Fibroblast of mammary gland (primary cell): ENCODE measurements at regions not wholly inside any gene's neighbourhood (a gene's known extent, or its start where the extent isn't known, plus 50 kb on each side); places are given as distances from the start of the nearest gene placed in this dataset.

Experiments
- DNase-seq: peaks from one replicate; pipeline ENCODE4 v3.0.0-alpha.2; 2010; ENCODE audit warnings: low read depth
- H3K4me3 ChIP-seq: 2 replicates; pipeline ENCODE4 v1.5.1; 2011; ENCODE audit warnings: low read depth, mild to moderate bottlenecking, low read length, moderate library complexity; ENCODE audit not compliant: control insufficient read depth
- TF ChIP-seq, protein P1 (sequence below): conservative IDR thresholded peaks from 2 replicates; pipeline ENCODE4 v1.5.1; 2011; ENCODE audit warnings: low read depth, low read length, inconsistent platforms; ENCODE audit not compliant: control insufficient read depth, insufficient read depth

DNA sequence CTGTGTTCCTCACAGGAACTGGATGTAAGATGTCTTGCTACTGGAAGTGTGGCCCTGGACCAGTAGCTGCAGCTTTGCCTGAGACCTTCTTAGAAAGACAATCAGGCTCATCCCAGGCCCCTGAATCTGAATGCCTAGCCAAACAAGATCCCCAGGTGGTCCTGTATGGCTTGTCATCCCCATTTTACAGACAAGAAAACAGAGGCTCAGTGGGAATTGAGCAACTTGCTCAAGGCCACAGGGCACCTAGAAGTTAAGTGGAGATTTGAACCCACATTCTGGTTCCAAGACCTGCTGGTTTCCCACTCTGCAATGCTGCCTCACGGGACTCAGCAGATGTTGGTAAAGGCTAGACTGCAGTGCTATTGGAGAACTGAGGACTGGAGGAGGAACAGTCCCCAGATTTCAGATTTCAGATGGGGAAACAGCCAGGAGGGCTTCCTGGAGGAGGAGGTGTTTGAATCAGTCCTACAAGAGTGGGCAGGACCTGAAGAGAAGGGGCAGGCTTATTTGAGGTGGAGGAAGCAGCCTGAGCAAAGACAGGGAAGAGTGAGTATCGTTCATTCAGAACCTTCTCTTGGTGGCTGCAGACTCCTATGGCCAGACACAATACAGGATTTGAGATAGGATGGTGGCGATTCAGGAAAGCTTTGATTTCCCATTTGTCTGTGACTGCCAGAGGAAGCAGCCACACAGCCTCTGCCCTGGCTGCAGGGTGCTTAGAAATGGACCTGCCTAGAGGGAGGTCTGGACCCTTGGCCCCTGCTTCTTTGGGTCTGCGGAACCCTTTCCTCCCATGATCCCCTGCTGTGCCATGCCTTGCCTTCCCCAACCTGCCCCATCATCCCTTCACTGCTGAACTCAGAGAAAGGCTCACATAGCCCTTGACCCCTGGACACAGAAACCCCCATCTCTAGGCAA lies 233.4 kb upstream of the NLRP1 start:
- TF ChIP-seq, protein P1, sequence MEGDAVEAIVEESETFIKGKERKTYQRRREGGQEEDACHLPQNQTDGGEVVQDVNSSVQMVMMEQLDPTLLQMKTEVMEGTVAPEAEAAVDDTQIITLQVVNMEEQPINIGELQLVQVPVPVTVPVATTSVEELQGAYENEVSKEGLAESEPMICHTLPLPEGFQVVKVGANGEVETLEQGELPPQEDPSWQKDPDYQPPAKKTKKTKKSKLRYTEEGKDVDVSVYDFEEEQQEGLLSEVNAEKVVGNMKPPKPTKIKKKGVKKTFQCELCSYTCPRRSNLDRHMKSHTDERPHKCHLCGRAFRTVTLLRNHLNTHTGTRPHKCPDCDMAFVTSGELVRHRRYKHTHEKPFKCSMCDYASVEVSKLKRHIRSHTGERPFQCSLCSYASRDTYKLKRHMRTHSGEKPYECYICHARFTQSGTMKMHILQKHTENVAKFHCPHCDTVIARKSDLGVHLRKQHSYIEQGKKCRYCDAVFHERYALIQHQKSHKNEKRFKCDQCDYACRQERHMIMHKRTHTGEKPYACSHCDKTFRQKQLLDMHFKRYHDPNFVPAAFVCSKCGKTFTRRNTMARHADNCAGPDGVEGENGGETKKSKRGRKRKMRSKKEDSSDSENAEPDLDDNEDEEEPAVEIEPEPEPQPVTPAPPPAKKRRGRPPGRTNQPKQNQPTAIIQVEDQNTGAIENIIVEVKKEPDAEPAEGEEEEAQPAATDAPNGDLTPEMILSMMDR: no peak
- DNase-seq: no peak
- no peak overlapping the region for H3K4me3 ChIP-seq

DNA sequence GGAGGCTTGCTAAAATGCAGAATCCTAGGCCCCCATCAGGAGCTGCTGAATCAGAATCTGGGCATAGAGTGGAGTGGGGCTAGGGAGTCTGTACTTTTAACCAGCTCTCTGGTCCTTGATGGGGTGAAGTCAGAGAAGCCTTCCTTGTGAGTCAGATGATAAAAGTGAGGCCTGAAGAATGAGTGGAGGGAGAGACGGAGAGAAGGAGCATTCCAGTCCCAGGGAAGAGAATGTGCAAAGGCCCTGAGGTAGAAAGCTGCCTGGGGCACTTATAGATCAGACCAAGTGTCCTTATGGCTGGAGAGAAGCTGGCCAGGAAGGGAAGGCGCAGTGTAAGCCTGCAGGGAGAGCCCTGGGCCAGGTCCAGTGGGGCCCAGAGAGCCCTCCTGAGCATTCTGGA lies 235.1 kb upstream of the NLRP1 start:
- no peak for DNase-seq
- TF ChIP-seq, protein P1: no peak
- H3K4me3 ChIP-seq: no peak overlapping the region

DNA sequence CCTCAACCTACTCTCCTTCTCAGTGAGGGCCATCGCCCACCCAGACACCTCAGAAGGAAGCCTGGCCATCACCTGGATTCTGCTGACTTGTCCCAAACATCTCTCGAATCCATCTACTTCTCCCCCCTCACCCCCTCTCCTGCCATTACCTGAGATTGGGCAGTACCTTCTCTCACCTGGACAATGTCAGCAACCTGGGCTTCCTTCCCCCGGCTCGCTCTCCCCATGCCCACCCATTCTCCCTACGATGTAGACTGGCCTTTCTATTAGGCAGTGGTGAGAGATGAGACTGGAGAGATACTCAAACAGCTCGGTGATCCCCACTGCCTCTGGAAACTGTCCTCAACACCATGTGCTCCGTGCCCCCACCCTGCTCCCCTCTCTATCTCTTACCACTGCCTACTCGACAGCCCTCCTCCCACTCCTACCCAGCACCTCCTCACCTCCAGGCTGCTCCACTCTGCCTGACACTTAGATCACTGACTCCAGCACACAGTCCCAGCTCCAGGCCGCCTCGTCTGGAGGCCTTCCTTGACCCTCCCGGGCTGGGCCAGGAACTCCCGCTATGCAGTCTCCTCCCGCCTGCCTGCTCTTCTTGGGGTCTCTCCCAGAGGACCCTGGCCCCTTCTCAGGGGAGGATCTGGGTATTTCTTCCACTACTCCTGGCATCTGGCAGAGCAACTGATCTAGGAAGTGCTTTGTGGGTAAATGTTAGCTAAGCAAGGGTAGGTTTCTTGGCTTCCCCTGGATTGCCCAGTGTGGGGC lies 235.8 kb upstream of the NLRP1 start:
- no peak overlapping the region for H3K4me3 ChIP-seq
- TF ChIP-seq, protein P1: no peak
- no peak for DNase-seq

DNA sequence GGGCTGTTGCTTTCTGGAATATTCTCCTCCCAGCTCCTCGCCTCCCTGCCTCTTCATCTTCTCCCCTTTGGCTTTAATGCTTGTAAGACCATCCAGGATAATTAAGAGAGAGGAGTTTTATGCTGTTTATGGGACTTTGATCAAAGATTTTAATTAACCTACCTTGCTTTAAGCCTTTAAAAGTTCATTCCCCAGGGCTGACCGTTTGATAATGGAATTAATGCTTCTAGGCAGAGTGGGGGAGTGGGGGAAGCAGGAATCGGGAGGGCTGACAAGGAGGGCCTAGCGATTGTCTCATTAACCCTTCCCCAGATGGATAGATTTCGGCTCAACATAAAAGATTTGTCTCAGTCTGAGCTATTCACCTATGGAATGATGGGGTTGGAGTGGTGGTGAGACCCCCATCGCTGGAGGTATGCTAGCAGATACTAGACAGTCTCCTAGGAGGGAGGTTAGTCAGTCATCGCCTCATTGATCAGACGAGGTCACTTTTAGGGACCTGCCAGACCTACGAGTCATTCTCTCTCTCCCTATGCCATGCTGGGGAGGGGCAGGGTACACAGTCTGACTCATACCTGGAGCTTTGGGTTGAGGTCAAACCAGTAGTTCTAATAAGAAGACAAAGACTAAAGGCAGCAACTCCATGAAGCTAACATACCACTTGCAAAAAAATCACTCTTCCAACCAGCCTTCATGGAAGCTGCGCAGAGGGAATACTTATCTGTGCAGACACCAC lies 236.6 kb upstream of the NLRP1 start:
- TF ChIP-seq, protein P1: no peak
- no peak overlapping the region for H3K4me3 ChIP-seq
- DNase-seq: no peak

DNA sequence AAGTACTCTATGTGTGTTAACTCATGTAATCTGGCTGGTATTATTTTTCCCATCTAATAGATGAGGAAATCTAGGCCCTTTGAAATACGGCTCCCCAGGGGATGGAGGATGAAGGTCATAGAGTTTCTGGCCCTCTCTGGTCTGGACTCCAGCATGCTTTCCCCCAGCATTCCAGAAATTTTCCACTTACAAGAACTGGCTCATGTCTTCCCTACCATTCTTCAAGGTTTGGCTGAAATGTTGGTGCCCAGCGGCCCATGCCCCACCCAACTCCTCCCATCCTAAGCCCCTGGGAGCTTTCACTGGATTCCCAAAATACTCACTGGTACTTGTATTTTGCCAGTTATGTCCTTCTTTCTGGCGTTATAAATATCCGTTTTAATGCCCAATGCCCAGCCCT lies 237.5 kb upstream of the NLRP1 start:
- TF ChIP-seq, protein P1: no peak
- peak; percentile 27 for DNase-seq
- H3K4me3 ChIP-seq: no peak overlapping the region

DNA sequence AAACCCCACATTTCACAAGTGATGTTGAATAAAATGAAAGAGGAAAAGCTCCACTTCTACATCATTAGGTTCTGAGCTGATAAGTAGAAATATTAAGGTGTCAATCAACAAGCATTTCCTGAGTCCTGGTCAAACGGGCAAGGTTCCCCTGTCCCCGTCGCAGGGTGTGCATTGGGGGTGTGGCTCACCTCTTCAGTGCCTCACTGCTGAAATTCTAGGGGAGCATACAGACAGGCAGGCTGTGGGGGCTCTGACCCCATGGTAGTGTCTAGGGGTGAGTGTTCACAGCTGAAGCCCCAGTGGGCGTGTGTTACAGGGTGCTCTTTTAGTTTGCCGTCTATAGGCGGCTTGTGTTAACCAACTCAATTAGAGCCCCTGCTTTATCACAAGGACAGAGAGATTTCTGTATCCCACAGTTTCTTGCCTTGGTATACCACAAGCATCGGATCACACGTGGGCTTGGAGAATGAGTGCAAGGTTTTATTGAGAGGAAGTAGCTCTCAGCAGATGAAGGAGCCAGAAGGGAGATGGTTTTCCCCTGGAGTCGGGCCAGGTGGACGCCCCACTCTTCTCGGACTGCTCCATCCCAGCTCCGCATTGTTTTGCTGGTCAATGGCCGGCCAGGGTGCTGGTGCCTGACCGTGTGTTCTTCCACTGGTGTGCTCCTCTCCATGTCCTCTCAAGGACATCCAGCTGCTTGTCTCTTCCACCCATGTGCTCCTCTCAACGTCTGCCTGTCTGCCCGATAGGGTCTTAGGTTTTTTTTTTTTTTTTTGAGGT lies 238.2 kb upstream of the NLRP1 start:
- TF ChIP-seq, protein P1: no peak

More for the DNA sequence above, 238.2 kb upstream of the NLRP1 start:
- H3K4me3 ChIP-seq: no peak overlapping the region
- DNase-seq: no peak
